H9 (cell line): ENCODE measurements at regions not wholly inside any gene's neighbourhood (a gene's known extent, or its start where the extent isn't known, plus 50 kb on each side); places are given as distances from the start of the nearest gene placed in this dataset.

Experiments used
- DNase-seq: peaks from one replicate; pipeline ENCODE4 v3.0.0-alpha.2; 2017
- H2AFZ ChIP-seq: one replicate; pipeline ENCODE4 v1.6.1; 2013; ENCODE audit warnings: mild to moderate bottlenecking, low read length, control low read depth, moderate library complexity
- H2AK5ac ChIP-seq: 2 replicates; pipeline ENCODE4 v1.6.1; 2013; ENCODE audit warnings: low read length, control low read depth, mixed read lengths; ENCODE audit not compliant: insufficient read length
- H2BK120ac ChIP-seq: one replicate; pipeline ENCODE4 v1.6.1; 2013; ENCODE audit warnings: low read depth, mild to moderate bottlenecking, low read length, control low read depth, inconsistent platforms; ENCODE audit not compliant: poor library complexity, severe bottlenecking
- H2BK12ac ChIP-seq: 2 replicates; pipeline ENCODE4 v1.6.1; 2013; ENCODE audit warnings: low read length, control low read depth, mixed read lengths, low read depth; ENCODE audit not compliant: insufficient read length
- H2BK15ac ChIP-seq: 2 replicates; pipeline ENCODE4 v1.6.1; 2013; ENCODE audit warnings: low read depth, low read length, control low read depth
- H2BK20ac ChIP-seq: one replicate; pipeline ENCODE4 v1.6.1; 2013; ENCODE audit warnings: low read depth, mild to moderate bottlenecking, low read length, control low read depth, inconsistent platforms; ENCODE audit not compliant: poor library complexity, severe bottlenecking
- H2BK5ac ChIP-seq: 2 replicates; pipeline ENCODE4 v1.6.1; 2013; ENCODE audit warnings: low read length, control low read depth, mixed read lengths; ENCODE audit not compliant: insufficient read length
- H3K14ac ChIP-seq: 2 replicates; pipeline ENCODE4 v1.6.1; 2013; ENCODE audit warnings: low read length, control low read depth; ENCODE audit not compliant: insufficient read depth
- H3K18ac ChIP-seq: 2 replicates; pipeline ENCODE4 v1.6.1; 2013; ENCODE audit warnings: low read depth, mild to moderate bottlenecking, mixed read lengths, low read length, control low read depth; ENCODE audit not compliant: insufficient read length
- H3K23ac ChIP-seq: 2 replicates; pipeline ENCODE4 v1.6.1; 2013; ENCODE audit warnings: low read length, control low read depth, mixed read lengths, low read depth; ENCODE audit not compliant: insufficient read length
- H3K23me2 ChIP-seq: 2 replicates; pipeline ENCODE4 v1.6.1; 2013; ENCODE audit warnings: low read depth, mild to moderate bottlenecking, mixed read lengths, low read length, control low read depth; ENCODE audit not compliant: insufficient read length, poor library complexity, severe bottlenecking
- H3K27ac ChIP-seq: 2 replicates; pipeline ENCODE4 v1.5.1; 2013; ENCODE audit warnings: low read length, control low read depth, mixed read lengths, low read depth; ENCODE audit not compliant: insufficient read length
- H3K27me3 ChIP-seq: 2 replicates; pipeline ENCODE4 v1.6.1; 2013; ENCODE audit warnings: low read length, control low read depth, inconsistent platforms; ENCODE audit not compliant: insufficient read depth
- H3K4ac ChIP-seq: 2 replicates; pipeline ENCODE4 v1.6.1; 2013; ENCODE audit warnings: low read depth, mild to moderate bottlenecking, control low read depth, inconsistent platforms, low read length, moderate library complexity
- H3K4me1 ChIP-seq: 2 replicates; pipeline ENCODE4 v1.6.1; 2013; ENCODE audit warnings: low read length, control low read depth, inconsistent platforms; ENCODE audit not compliant: insufficient read depth
- H3K4me2 ChIP-seq: 2 replicates; pipeline ENCODE4 v1.6.1; 2013; ENCODE audit warnings: low read length, control low read depth, mixed read lengths; ENCODE audit not compliant: insufficient read length, insufficient read depth
- H3K56ac ChIP-seq: 2 replicates; pipeline ENCODE4 v1.6.1; 2013; ENCODE audit warnings: low read depth, mild to moderate bottlenecking, mixed read lengths, low read length, control low read depth; ENCODE audit not compliant: insufficient read length
- H3K79me1 ChIP-seq: 2 replicates; pipeline ENCODE4 v1.6.1; 2013; ENCODE audit warnings: low read depth, mild to moderate bottlenecking, moderate library complexity, low read length, control low read depth, inconsistent platforms; ENCODE audit not compliant: insufficient read depth, poor library complexity, severe bottlenecking
- H3K79me2 ChIP-seq: 2 replicates; pipeline ENCODE4 v1.6.1; 2013; ENCODE audit warnings: low read length, control low read depth, inconsistent platforms; ENCODE audit not compliant: insufficient read depth
- H3K9ac ChIP-seq: 2 replicates; pipeline ENCODE4 v1.6.1; 2013; ENCODE audit warnings: low read length, control low read depth, mixed read lengths; ENCODE audit not compliant: insufficient read length; ENCODE audit errors: extremely low read depth
- H3K9me3 ChIP-seq: one replicate; pipeline ENCODE4 v1.6.1; 2013; ENCODE audit warnings: low read depth, low read length, inconsistent platforms; ENCODE audit not compliant: control insufficient read depth
- H3T11ph ChIP-seq: one replicate; pipeline ENCODE4 v1.6.1; 2013; ENCODE audit warnings: mild to moderate bottlenecking, low read length, control low read depth, inconsistent platforms
- H4K20me1 ChIP-seq: one replicate; pipeline ENCODE4 v1.6.1; 2013; ENCODE audit not compliant: control insufficient read depth, insufficient read length, insufficient read depth
- H4K5ac ChIP-seq: 2 replicates; pipeline ENCODE4 v1.6.1; 2013; ENCODE audit warnings: low read depth, mild to moderate bottlenecking, mixed read lengths, low read length, control low read depth; ENCODE audit not compliant: insufficient read length
- H4K8ac ChIP-seq: replicated peaks from 2 replicates; pipeline ENCODE4 v1.6.1; 2013; ENCODE audit warnings: low read length, control low read depth, mixed read lengths, low read depth; ENCODE audit not compliant: insufficient read length
- H4K91ac ChIP-seq: 2 replicates; pipeline ENCODE4 v1.6.1; 2013; ENCODE audit warnings: low read depth, mild to moderate bottlenecking, moderate library complexity, mixed read lengths, low read length, control low read depth; ENCODE audit not compliant: insufficient read length
- H3K27ac Mint-ChIP-seq, 3 experiments: 2 replicates in 2 of 3; 3 replicates in 1 of 3; pipeline ENCODE4 v1.8.0; 2020 to 2021; ENCODE audit warnings: mixed read lengths in 3 of 3, mild to moderate bottlenecking in 1 of 3, moderate library complexity in 1 of 3
- H3K27me3 Mint-ChIP-seq: 2 replicates; pipeline ENCODE4 v1.8.0; 2021; ENCODE audit warnings: low read depth, mild to moderate bottlenecking, moderate library complexity, mixed read lengths
- H3K36me3 Mint-ChIP-seq, 3 experiments: 2 replicates in 2 of 3; 3 replicates in 1 of 3; pipeline ENCODE4 v1.8.0; 2020 to 2021; ENCODE audit warnings: low read depth in 3 of 3, mixed read lengths in 3 of 3; ENCODE audit not compliant: insufficient read depth in 1 of 3
- H3K4me1 Mint-ChIP-seq, 2 experiments: 2 replicates each; pipeline ENCODE4 v1.8.0; 2020; ENCODE audit warnings: mixed read lengths in 2 of 2
- H3K4me3 Mint-ChIP-seq, 2 experiments: 2 replicates in 1 of 2; 3 replicates in 1 of 2; pipeline ENCODE4 v1.8.0; 2020 to 2021; ENCODE audit warnings: mild to moderate bottlenecking in 2 of 2, mixed read lengths in 2 of 2, moderate library complexity in 1 of 2
- H3K9me3 Mint-ChIP-seq, 2 experiments: 2 replicates in 1 of 2; 3 replicates in 1 of 2; pipeline ENCODE4 v1.8.0; 2020; ENCODE audit warnings: mild to moderate bottlenecking in 2 of 2, mixed read lengths in 2 of 2, moderate library complexity in 1 of 2
- WGBS: extraction: QIAGEN DNeasy Blood & Tissue Kit; methylation state at CpG from one replicate; pipeline ENCODE4 v1.1.7; 2013; ENCODE audit warnings: missing lambda C conversion rate, low lambda C conversion rate, mixed read lengths; ENCODE audit not compliant: insufficient read length; ENCODE audit errors: extremely low coverage; 5-methylcytosine and 5-hydroxymethylcytosine counted together
- TF ChIP-seq, protein P1 (sequence below): fragments of 200-600 bp; sonication (generic); conservative IDR thresholded peaks from 3 replicates; pipeline ENCODE4 v1.8.0; 2021; ENCODE audit warnings: antibody characterized with exemption, mild to moderate bottlenecking

DNA sequence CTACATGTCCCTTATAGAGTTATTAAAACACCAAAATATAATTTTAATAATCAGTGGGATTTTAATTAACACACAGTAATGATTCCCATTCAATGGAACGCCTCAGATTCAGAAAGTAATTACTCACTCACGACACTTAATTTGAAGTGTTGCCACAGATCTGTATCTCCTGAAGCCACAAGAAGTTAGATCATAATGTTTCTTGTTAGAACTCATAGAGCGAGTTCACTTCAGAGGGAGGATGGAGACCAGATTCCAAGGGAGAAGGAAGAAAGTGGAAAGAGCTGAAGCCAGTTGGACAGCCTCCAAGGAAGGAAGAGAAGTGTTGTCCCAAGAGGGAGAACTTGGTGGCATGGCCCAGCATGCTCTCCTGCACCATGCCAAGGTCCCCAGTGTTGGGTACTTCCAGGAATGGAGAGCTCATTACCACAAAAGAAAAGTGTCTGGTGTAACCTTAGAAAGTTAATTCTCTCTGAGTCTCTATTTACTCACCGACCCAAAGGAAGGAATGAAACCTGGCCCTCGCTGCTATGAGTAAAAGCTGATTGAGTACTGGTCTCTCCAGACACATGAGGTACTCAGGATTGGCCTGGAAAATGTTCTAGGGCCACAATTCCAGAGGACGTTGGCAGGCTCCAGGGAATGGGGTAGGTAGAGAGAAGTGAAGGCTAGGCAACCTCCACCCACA is 305.4 kb downstream of the BCL11B start:
- no peaks in the 10 kb centered on the region; a peak in 1 of 7 replicates for H3K36me3 Mint-ChIP-seq
- no peak overlapping the region for H3K27ac ChIP-seq
- no peak overlapping the region for H3K4ac ChIP-seq
- no peak overlapping the region for H3K23ac ChIP-seq
- H4K20me1 ChIP-seq: no peaks in the 10 kb centered on the region
- peaks cover 5 to 14% of the 10 kb centered on the region in 2 experiments; a peak in 3 of 4 replicates for H3K4me1 Mint-ChIP-seq
- no peak overlapping the region for H2BK12ac ChIP-seq
- peaks cover 4% of the 10 kb centered on the region for H3K27me3 Mint-ChIP-seq
- H3K27me3 ChIP-seq: no peaks in the 10 kb centered on the region
- H3K9me3 ChIP-seq: no peaks in the 10 kb centered on the region
- H2BK15ac ChIP-seq: no peak overlapping the region
- no peak overlapping the region for H4K8ac ChIP-seq
- no peaks in the 10 kb centered on the region for H3K23me2 ChIP-seq
- H3K4me3 Mint-ChIP-seq: no peak overlapping the region
- no peak for DNase-seq
- no peaks in the 10 kb centered on the region for H3K9me3 Mint-ChIP-seq
- H2BK5ac ChIP-seq: no peak overlapping the region
- H3K4me1 ChIP-seq: no peaks in the 10 kb centered on the region
- no peak overlapping the region for H3K14ac ChIP-seq
- TF ChIP-seq, protein P1, sequence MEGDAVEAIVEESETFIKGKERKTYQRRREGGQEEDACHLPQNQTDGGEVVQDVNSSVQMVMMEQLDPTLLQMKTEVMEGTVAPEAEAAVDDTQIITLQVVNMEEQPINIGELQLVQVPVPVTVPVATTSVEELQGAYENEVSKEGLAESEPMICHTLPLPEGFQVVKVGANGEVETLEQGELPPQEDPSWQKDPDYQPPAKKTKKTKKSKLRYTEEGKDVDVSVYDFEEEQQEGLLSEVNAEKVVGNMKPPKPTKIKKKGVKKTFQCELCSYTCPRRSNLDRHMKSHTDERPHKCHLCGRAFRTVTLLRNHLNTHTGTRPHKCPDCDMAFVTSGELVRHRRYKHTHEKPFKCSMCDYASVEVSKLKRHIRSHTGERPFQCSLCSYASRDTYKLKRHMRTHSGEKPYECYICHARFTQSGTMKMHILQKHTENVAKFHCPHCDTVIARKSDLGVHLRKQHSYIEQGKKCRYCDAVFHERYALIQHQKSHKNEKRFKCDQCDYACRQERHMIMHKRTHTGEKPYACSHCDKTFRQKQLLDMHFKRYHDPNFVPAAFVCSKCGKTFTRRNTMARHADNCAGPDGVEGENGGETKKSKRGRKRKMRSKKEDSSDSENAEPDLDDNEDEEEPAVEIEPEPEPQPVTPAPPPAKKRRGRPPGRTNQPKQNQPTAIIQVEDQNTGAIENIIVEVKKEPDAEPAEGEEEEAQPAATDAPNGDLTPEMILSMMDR: no peak
- H3K56ac ChIP-seq: no peak overlapping the region
- no peak overlapping the region for H3K27ac Mint-ChIP-seq
- H3K9ac ChIP-seq: no peak overlapping the region
- no peaks in the 10 kb centered on the region for H3K79me2 ChIP-seq
- H3K4me2 ChIP-seq: no peak overlapping the region
- no CpG with 5 or more reads among the region's 6 CpGs for WGBS
- H2AK5ac ChIP-seq: no peak overlapping the region
- H2BK120ac ChIP-seq: no peak overlapping the region
- H2AFZ ChIP-seq: no peak overlapping the region
- H3K79me1 ChIP-seq: no peaks in the 10 kb centered on the region
- H4K5ac ChIP-seq: no peak overlapping the region
- no peak overlapping the region for H3T11ph ChIP-seq
- no peak overlapping the region for H2BK20ac ChIP-seq
- no peak overlapping the region for H3K18ac ChIP-seq
- H4K91ac ChIP-seq: no peak overlapping the region
